Left ventricle myocardium inferior (tissue), 1 donor: ENCODE measurements at regions not wholly inside any gene's neighbourhood (a gene's known extent, or its start where the extent isn't known, plus 50 kb on each side); places are given as distances from the start of the nearest gene placed in this dataset.
A peak's percentile ranks its signal among the peaks of the same experiment; 100 is the strongest.

Source experiments
- DNase-seq: peaks from one replicate; pipeline ENCODE4 v3.0.0-alpha.2; 2020
- H3K27ac ChIP-seq: fragments of 200-600 bp; replicated peaks from 2 replicates; pipeline ENCODE4 v1.8.0; 2021
- H3K27me3 ChIP-seq: fragments of 200-600 bp; 2 replicates; pipeline ENCODE4 v1.8.0; 2021; ENCODE audit warnings: low read depth
- H3K36me3 ChIP-seq: fragments of 200-600 bp; 2 replicates; pipeline ENCODE4 v1.8.0; 2021
- H3K4me1 ChIP-seq: fragments of 200-600 bp; 2 replicates; pipeline ENCODE4 v1.8.0; 2021
- H3K4me3 ChIP-seq: fragments of 200-600 bp; 2 replicates; pipeline ENCODE4 v1.8.0; 2021; ENCODE audit warnings: mild to moderate bottlenecking, moderate library complexity
- H3K9me3 ChIP-seq: fragments of 200-600 bp; replicated peaks from 2 replicates; pipeline ENCODE4 v1.8.0; 2021
- CTCF ChIP-seq: fragments of 200-600 bp; IDR thresholded peaks from 2 replicates; pipeline ENCODE4 v1.8.0; 2021; ENCODE audit warnings: antibody characterized with exemption, mild to moderate bottlenecking, borderline replicate concordance
- intact Hi-C: fragments of 100-400 bp; cut with micrococcal nuclease; formaldehyde crosslinking; loops from one replicate; pipeline ENCODE4 v1.11.0; 2022
- donor health status: DM: no; HTN: yes; CAD: no; lungs with severe emphysema.

- peak; percentile 13 for DNase-seq
- H3K4me3 ChIP-seq = no peak overlapping the region
- no peaks in the 10 kb centered on the region for H3K36me3 ChIP-seq
- H3K9me3 ChIP-seq = no peaks in the 10 kb centered on the region
- H3K27me3 ChIP-seq = no peaks in the 10 kb centered on the region
- intact Hi-C loops = no loop called here
- no peak for TF ChIP-seq CTCF
- H3K4me1 ChIP-seq = no peaks in the 10 kb centered on the region
- peak overlapping the region; percentile 63 for H3K27ac ChIP-seq
Observed at GRCh38 chrX:109839694-109840567, 106.9 kb upstream of the ACSL4 start.

GRCh38 chrX:109840585-109840984, 107.5 kb upstream of the ACSL4 start:
- no peak for TF ChIP-seq CTCF
- DNase-seq = no peak
- intact Hi-C loops = no loop called here

GRCh38 chrX:109841257-109841656, 108.2 kb upstream of the ACSL4 start:
- Histone ChIP-seq H3K9me3 (no peaks in the 10 kb centered on the region), H3K36me3 (no peaks in the 10 kb centered on the region), H3K27ac (peak overlapping the region; percentile 63), H3K4me1 (no peaks in the 10 kb centered on the region), H3K4me3 (no peak overlapping the region), H3K27me3 (no peaks in the 10 kb centered on the region)
- DNase-seq = no peak
- intact Hi-C loops = no loop called here
- TF ChIP-seq CTCF = no peak

More at GRCh38 chrX:109840585-109840984, 107.5 kb upstream of the ACSL4 start:
- no peaks in the 10 kb centered on the region for H3K27me3 ChIP-seq
- no peaks in the 10 kb centered on the region for H3K4me1 ChIP-seq
- H3K27ac ChIP-seq = peak overlapping the region; percentile 63
- H3K9me3 ChIP-seq = no peaks in the 10 kb centered on the region
- H3K4me3 ChIP-seq = no peak overlapping the region
- no peaks in the 10 kb centered on the region for H3K36me3 ChIP-seq

GRCh38 chrX:109841869-109842579, 109.0 kb upstream of the ACSL4 start:
- Histone ChIP-seq H3K9me3 (no peaks in the 10 kb centered on the region), H3K4me3 (no peak overlapping the region), H3K4me1 (no peaks in the 10 kb centered on the region), H3K27ac (no peak overlapping the region), H3K27me3 (no peaks in the 10 kb centered on the region), H3K36me3 (no peaks in the 10 kb centered on the region)
- intact Hi-C loops = no loop called here
- TF ChIP-seq CTCF = no peak
- DNase-seq = no peak

GRCh38 chrX:109842611-109843010, 109.6 kb upstream of the ACSL4 start:
- no peak for TF ChIP-seq CTCF
- Histone ChIP-seq H3K4me3 (no peak overlapping the region), H3K27me3 (no peaks in the 10 kb centered on the region), H3K4me1 (no peaks in the 10 kb centered on the region), H3K9me3 (no peaks in the 10 kb centered on the region), H3K36me3 (no peaks in the 10 kb centered on the region), H3K27ac (no peak overlapping the region)
- intact Hi-C loops = no loop called here
- DNase-seq = no peak
